ENCODE measurements at regions not wholly inside any gene's neighbourhood (a gene's known extent, or its start where the extent isn't known, plus 50 kb on each side); places are given as distances from the start of the nearest gene placed in this dataset.

DNA sequence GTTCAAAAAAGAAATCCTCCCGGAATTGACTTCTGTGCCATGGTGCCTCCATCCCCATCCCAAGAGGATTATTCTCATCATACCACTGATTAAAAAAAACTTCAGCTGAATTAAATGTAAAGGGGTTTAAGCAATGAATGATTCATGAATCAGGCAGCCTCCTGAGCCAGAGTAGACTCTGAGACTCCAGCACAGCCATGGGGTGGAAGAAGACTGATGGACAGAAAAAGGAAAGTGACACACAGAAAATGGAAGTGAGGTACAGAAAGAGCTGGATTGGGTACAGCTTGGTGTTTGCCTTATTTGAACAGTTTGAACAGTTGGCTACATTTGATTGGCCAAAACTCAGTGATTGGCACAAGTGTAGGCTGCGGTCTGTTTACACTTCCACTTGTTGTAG is 224.8 kb upstream of the ATP10A start:
- TF ChIP-seq, protein P1, sequence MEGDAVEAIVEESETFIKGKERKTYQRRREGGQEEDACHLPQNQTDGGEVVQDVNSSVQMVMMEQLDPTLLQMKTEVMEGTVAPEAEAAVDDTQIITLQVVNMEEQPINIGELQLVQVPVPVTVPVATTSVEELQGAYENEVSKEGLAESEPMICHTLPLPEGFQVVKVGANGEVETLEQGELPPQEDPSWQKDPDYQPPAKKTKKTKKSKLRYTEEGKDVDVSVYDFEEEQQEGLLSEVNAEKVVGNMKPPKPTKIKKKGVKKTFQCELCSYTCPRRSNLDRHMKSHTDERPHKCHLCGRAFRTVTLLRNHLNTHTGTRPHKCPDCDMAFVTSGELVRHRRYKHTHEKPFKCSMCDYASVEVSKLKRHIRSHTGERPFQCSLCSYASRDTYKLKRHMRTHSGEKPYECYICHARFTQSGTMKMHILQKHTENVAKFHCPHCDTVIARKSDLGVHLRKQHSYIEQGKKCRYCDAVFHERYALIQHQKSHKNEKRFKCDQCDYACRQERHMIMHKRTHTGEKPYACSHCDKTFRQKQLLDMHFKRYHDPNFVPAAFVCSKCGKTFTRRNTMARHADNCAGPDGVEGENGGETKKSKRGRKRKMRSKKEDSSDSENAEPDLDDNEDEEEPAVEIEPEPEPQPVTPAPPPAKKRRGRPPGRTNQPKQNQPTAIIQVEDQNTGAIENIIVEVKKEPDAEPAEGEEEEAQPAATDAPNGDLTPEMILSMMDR (IDR thresholded peaks at IDR 0.05; ENCODE audit: insufficient read depth, low read depth, low read length) = no peak
- no peak for TF ChIP-seq EZH2 (IDR thresholded peaks at IDR 0.05; ENCODE audit: insufficient read depth, low read length)

All from astrocyte (in vitro differentiated cells and primary cell).